ENCODE measurements at regions not wholly inside any gene's neighbourhood (a gene's known extent, or its start where the extent isn't known, plus 50 kb on each side); places are given as distances from the start of the nearest gene placed in this dataset.

GRCh38 chrX:97714072-97714471 lies 830.4 kb downstream of the RPA4 start:
- TF ChIP-seq ZNF699 (CRISPR knock-in tag; IDR thresholded peaks at IDR 0.05; ENCODE audit: insufficient replicate concordance) (no peak), EHMT2 (IDR thresholded peaks at IDR 0.05) (no peak), DDX20 (tag; IDR thresholded peaks at IDR 0.05; ENCODE audit: low read depth) (no peak)
